Endothelial cell (in vitro differentiated cells): ENCODE measurements at regions not wholly inside any gene's neighbourhood (a gene's known extent, or its start where the extent isn't known, plus 50 kb on each side); places are given as distances from the start of the nearest gene placed in this dataset.
A peak's percentile ranks its signal among the peaks of the same experiment; 100 is the strongest.
"Not testable (repeated sequence)": the region's sequence is repeated elsewhere in the genome, so short reads cannot be mapped to it uniquely, and the experiment has no call there.

Experiments
- DNase-seq: peaks from one replicate; pipeline ENCODE4 v3.0.0; 2021; ENCODE audit warnings: low spot score
- H3K27ac Mint-ChIP-seq: one replicate; pipeline ENCODE4 v1.8.0; 2021; ENCODE audit warnings: mixed read lengths, inconsistent platforms; ENCODE audit not compliant: unreplicated experiment
- H3K27me3 Mint-ChIP-seq: one replicate; pipeline ENCODE4 v1.8.0; 2021; ENCODE audit warnings: mild to moderate bottlenecking, moderate library complexity, mixed read lengths, inconsistent platforms; ENCODE audit not compliant: unreplicated experiment
- H3K36me3 Mint-ChIP-seq: one replicate; pipeline ENCODE4 v1.8.0; 2021; ENCODE audit warnings: mild to moderate bottlenecking, low read depth, mixed read lengths, inconsistent platforms; ENCODE audit not compliant: unreplicated experiment
- H3K4me1 Mint-ChIP-seq: one replicate; pipeline ENCODE4 v1.8.0; 2021; ENCODE audit warnings: mild to moderate bottlenecking, mixed read lengths, inconsistent platforms; ENCODE audit not compliant: unreplicated experiment
- H3K4me3 Mint-ChIP-seq: one replicate; pipeline ENCODE4 v1.8.0; 2021; ENCODE audit warnings: mild to moderate bottlenecking, mixed read lengths, inconsistent platforms; ENCODE audit not compliant: unreplicated experiment
- H3K9me3 Mint-ChIP-seq: one replicate; pipeline ENCODE4 v1.8.0; 2021; ENCODE audit warnings: mixed read lengths, inconsistent platforms; ENCODE audit not compliant: unreplicated experiment
- CTCF ChIP-seq: fragments of 200-600 bp; sonication (generic); IDR thresholded peaks from one replicate; pipeline ENCODE4 v1.5.0; 2021; ENCODE audit warnings: antibody characterized with exemption; ENCODE audit not compliant: unreplicated experiment

- Mint-ChIP-seq H3K27me3 (no peaks in the 10 kb centered on the region), H3K4me3 (no peak overlapping the region), H3K4me1 (no peaks in the 10 kb centered on the region), H3K27ac (no peak overlapping the region), H3K36me3 (no peaks in the 10 kb centered on the region), H3K9me3 (no peaks in the 10 kb centered on the region)
- DNase-seq, result no peak
- TF ChIP-seq CTCF, result no peak
Observed at GRCh38 chr2:82043867-82044266, 1739.3 kb upstream of the LRRTM1 start.

GRCh38 chr2:82027921-82028615 is 1723.5 kb upstream of the LRRTM1 start:
- H3K36me3 Mint-ChIP-seq, result no peaks in the 10 kb centered on the region
- DNase-seq, result no peak
- H3K4me3 Mint-ChIP-seq, result no peak overlapping the region
- H3K27me3 Mint-ChIP-seq, result no peaks in the 10 kb centered on the region
- no peaks in the 10 kb centered on the region for H3K9me3 Mint-ChIP-seq
- H3K27ac Mint-ChIP-seq, result no peak overlapping the region
- H3K4me1 Mint-ChIP-seq, result no peaks in the 10 kb centered on the region
- TF ChIP-seq CTCF, result no peak

DNA sequence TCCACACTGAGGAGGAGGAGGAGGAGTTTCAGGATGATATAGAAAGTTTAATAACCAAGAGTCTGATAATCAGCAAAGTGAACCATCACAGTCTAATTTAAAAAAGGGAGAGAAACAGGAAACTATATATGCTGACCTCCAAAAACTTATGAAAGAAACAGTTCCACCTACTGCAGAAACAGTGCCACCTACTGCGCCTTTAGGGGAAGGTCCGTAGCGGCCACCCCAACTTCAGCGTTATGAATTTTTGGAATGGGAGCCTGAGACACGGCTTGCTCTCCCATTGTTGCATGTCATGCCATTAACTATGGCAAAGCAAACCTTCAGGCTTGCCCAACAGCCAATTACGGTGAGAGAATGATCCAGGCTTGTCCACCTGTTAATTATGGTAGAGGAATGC is 1719.2 kb upstream of the LRRTM1 start:
- Mint-ChIP-seq H3K36me3 (no peaks in the 10 kb centered on the region), H3K9me3 (no peaks in the 10 kb centered on the region), H3K4me3 (no peak overlapping the region), H3K4me1 (no peaks in the 10 kb centered on the region), H3K27ac (no peak overlapping the region), H3K27me3 (no peaks in the 10 kb centered on the region)
- no peak for TF ChIP-seq CTCF
- peak; percentile 14 for DNase-seq

- Mint-ChIP-seq H3K4me1 (no peaks in the 10 kb centered on the region), H3K27ac (no peak overlapping the region), H3K4me3 (no peak overlapping the region), H3K9me3 (no peaks in the 10 kb centered on the region), H3K27me3 (no peaks in the 10 kb centered on the region), H3K36me3 (no peaks in the 10 kb centered on the region)
- no peak for DNase-seq
- TF ChIP-seq CTCF, result no peak
Observed at GRCh38 chr2:82013641-82014040, 1709.1 kb upstream of the LRRTM1 start.

- no peak for TF ChIP-seq CTCF
- no peak for DNase-seq
- no peak overlapping the region for H3K27ac Mint-ChIP-seq
- no peaks in the 10 kb centered on the region for H3K9me3 Mint-ChIP-seq
- peaks cover 6% of the 10 kb centered on the region for H3K4me1 Mint-ChIP-seq
- H3K27me3 Mint-ChIP-seq, result no peaks in the 10 kb centered on the region
- H3K36me3 Mint-ChIP-seq, result no peaks in the 10 kb centered on the region
- no peak overlapping the region for H3K4me3 Mint-ChIP-seq
Observed at GRCh38 chr2:82007071-82007664, 1702.6 kb upstream of the LRRTM1 start.

DNA sequence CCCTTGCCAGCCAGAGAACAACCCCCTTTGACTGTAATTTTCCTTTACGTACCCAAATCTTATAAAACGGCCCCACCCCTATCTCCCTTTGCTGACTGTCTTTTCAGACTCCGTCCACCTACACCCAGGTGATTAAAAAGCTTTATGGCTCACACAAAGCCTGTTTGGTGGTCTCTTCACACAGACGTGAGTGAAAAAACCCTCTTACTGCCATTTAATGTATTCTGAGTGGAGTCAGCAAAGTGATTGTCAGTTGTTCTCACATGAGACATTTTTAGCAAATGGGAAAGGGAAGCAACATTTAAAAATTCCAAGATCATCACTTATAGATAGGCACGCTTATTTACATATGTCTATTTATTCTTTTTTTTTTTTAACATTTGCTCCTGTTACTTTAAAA is 1701.3 kb upstream of the LRRTM1 start:
- H3K4me1 Mint-ChIP-seq, DNase-seq, H3K4me3 Mint-ChIP-seq, H3K27me3 Mint-ChIP-seq, H3K36me3 Mint-ChIP-seq, H3K27ac Mint-ChIP-seq, H3K9me3 Mint-ChIP-seq: not testable (repeated sequence)
